ENCODE measurements at regions not wholly inside any gene's neighbourhood (a gene's known extent, or its start where the extent isn't known, plus 50 kb on each side); places are given as distances from the start of the nearest gene placed in this dataset.

DNA sequence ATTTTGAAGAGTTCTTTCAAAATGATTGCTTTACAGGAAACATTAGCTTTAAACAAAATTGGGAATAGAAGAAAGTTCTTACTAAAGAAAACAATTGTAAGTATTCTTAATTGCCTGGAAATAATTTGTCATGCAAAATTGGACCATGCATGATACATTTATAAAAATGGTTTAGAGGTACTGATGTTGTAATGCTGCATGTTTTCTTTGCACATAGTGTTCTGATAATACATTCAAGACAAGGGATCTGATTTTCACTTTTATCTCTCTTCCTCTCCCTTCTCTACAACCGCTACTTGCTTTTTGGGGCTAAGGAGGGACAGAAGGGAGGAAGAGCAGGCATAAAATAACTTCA lies 211.6 kb upstream of the MPDZ start:
- H3K9me3 ChIP-seq (ENCODE audit: control insufficient read depth, insufficient read depth, low read depth, low read length): no peaks in the 10 kb centered on the region
- ATAC-seq (no peak), DNase-seq (ENCODE audit: low read depth, low spot score) (no peak)
- intact Hi-C loops (cut with micrococcal nuclease; ENCODE audit: unreplicated experiment): no loop called here
- no peak overlapping the region for H3K4me3 ChIP-seq (ENCODE audit: low read depth in 2 of 2, low read length in 2 of 2)
- POLR2A ChIA-PET: no interaction called here
- no peak for TF ChIP-seq TCF7L2 (IDR thresholded peaks at IDR 0.05; ENCODE audit: low read depth, low read length)
- no peak for TF ChIP-seq POLR2AphosphoS5 (IDR thresholded peaks at IDR 0.05; ENCODE audit: low read depth, low read length)
- TF ChIP-seq, protein P1, sequence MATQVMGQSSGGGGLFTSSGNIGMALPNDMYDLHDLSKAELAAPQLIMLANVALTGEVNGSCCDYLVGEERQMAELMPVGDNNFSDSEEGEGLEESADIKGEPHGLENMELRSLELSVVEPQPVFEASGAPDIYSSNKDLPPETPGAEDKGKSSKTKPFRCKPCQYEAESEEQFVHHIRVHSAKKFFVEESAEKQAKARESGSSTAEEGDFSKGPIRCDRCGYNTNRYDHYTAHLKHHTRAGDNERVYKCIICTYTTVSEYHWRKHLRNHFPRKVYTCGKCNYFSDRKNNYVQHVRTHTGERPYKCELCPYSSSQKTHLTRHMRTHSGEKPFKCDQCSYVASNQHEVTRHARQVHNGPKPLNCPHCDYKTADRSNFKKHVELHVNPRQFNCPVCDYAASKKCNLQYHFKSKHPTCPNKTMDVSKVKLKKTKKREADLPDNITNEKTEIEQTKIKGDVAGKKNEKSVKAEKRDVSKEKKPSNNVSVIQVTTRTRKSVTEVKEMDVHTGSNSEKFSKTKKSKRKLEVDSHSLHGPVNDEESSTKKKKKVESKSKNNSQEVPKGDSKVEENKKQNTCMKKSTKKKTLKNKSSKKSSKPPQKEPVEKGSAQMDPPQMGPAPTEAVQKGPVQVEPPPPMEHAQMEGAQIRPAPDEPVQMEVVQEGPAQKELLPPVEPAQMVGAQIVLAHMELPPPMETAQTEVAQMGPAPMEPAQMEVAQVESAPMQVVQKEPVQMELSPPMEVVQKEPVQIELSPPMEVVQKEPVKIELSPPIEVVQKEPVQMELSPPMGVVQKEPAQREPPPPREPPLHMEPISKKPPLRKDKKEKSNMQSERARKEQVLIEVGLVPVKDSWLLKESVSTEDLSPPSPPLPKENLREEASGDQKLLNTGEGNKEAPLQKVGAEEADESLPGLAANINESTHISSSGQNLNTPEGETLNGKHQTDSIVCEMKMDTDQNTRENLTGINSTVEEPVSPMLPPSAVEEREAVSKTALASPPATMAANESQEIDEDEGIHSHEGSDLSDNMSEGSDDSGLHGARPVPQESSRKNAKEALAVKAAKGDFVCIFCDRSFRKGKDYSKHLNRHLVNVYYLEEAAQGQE (IDR thresholded peaks at IDR 0.05; ENCODE audit: insufficient read depth in 1 of 2, low read depth in 2 of 2, low read length in 1 of 2): no peak
- no peak for TF ChIP-seq SIN3A (IDR thresholded peaks at IDR 0.05; ENCODE audit: borderline replicate concordance, insufficient read depth, low read depth, low read length)
- TF ChIP-seq, protein P2, sequence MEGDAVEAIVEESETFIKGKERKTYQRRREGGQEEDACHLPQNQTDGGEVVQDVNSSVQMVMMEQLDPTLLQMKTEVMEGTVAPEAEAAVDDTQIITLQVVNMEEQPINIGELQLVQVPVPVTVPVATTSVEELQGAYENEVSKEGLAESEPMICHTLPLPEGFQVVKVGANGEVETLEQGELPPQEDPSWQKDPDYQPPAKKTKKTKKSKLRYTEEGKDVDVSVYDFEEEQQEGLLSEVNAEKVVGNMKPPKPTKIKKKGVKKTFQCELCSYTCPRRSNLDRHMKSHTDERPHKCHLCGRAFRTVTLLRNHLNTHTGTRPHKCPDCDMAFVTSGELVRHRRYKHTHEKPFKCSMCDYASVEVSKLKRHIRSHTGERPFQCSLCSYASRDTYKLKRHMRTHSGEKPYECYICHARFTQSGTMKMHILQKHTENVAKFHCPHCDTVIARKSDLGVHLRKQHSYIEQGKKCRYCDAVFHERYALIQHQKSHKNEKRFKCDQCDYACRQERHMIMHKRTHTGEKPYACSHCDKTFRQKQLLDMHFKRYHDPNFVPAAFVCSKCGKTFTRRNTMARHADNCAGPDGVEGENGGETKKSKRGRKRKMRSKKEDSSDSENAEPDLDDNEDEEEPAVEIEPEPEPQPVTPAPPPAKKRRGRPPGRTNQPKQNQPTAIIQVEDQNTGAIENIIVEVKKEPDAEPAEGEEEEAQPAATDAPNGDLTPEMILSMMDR (IDR thresholded peaks at IDR 0.05): no peak
- no peaks in the 10 kb centered on the region for H3K27me3 ChIP-seq (ENCODE audit: control insufficient read depth, insufficient read depth, low read length)
- BruUV-seq (replicated peaks): no TSS peak
- in situ Hi-C loops (cut with HindIII; ENCODE audit: low pct_unique_long_range_greater_than_20kb, low sequenced_read_pairs): no loop called here
- CTCF ChIA-PET: no interaction called here
- H3K27ac ChIP-seq (ENCODE audit: low read length): no peak overlapping the region
- no peaks in the 10 kb centered on the region for H3K36me3 ChIP-seq (ENCODE audit: control insufficient read depth, insufficient read depth, low read length)
- no peaks in the 10 kb centered on the region for H3K4me1 ChIP-seq (ENCODE audit: control insufficient read depth, insufficient read depth, low read length)

DNA sequence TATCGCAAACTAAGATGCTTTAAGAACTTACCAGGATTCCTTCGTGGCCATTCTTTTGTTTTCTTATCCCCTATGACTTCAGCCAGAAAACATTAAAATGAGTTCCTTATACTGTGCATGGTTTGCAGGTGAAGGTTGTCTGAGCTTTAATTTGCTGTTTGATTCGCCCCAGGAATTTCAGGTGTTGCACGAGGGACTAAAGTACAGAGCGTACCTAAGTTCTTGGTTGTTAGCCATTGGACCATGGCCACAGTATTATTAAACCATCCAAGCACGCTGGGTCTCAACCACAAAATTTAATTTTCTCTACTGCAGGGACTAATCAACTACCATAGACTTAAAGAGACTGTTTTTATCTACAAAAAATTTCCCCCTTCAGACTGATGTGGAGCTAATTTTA lies 208.4 kb upstream of the MPDZ start:
- Histone ChIP-seq H3K4me1 (ENCODE audit: control insufficient read depth, insufficient read depth, low read length) (no peaks in the 10 kb centered on the region), H3K27ac (ENCODE audit: low read length) (no peak overlapping the region), H3K36me3 (ENCODE audit: control insufficient read depth, insufficient read depth, low read length) (no peaks in the 10 kb centered on the region), H3K4me3 (ENCODE audit: low read depth in 2 of 2, low read length in 2 of 2) (no peak overlapping the region), H3K9me3 (ENCODE audit: control insufficient read depth, insufficient read depth, low read depth, low read length) (no peaks in the 10 kb centered on the region), H3K27me3 (ENCODE audit: control insufficient read depth, insufficient read depth, low read length) (no peaks in the 10 kb centered on the region)
- in situ Hi-C loops (cut with HindIII; ENCODE audit: low pct_unique_long_range_greater_than_20kb, low sequenced_read_pairs) (no loop called here), intact Hi-C loops (cut with micrococcal nuclease; ENCODE audit: unreplicated experiment) (no loop called here)
- BruUV-seq (replicated peaks): no TSS peak
- no peak for TF ChIP-seq SIN3A (IDR thresholded peaks at IDR 0.05; ENCODE audit: borderline replicate concordance, insufficient read depth, low read depth, low read length)
- TF ChIP-seq, protein P2 (IDR thresholded peaks at IDR 0.05): no peak
- TF ChIP-seq, protein P1 (IDR thresholded peaks at IDR 0.05; ENCODE audit: insufficient read depth in 1 of 2, low read depth in 2 of 2, low read length in 1 of 2): no peak
- TF ChIP-seq POLR2AphosphoS5 (IDR thresholded peaks at IDR 0.05; ENCODE audit: low read depth, low read length): no peak
- no peak for TF ChIP-seq TCF7L2 (IDR thresholded peaks at IDR 0.05; ENCODE audit: low read depth, low read length)
- CTCF ChIA-PET: no interaction called here
- DNase-seq (ENCODE audit: low read depth, low spot score) (no peak), ATAC-seq (no peak)
- POLR2A ChIA-PET: no interaction called here
